LoVo (cell line): ENCODE measurements at regions not wholly inside any gene's neighbourhood (a gene's known extent, or its start where the extent isn't known, plus 50 kb on each side); places are given as distances from the start of the nearest gene placed in this dataset.

Experiments used
- DNase-seq: peaks from one replicate; pipeline ENCODE4 v3.0.0-alpha.2; 2016; ENCODE audit warnings: low spot score

DNA sequence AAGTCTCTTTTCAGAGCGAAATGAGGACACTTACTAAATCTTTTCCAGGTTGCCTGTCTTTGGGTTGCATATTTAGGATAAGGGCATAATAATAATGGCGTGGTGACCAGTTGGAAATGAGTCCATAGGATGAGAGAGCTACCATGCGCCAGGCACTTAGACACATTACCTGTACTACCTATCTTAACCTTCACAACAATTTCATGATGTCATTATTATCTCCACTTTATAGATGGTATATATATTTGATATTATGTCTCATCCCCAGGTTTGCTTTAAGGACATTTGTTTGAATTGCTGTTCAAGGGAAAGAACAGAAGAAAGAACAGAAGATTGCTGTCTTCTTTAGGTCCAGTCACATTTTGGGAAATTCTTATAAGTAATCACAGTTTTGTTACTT, 182.0 kb upstream of the STARD13 start:
- DNase-seq = no peak

- DNase-seq = no peak
These were observed 185.6 kb upstream of the STARD13 start for GRCh38 chr13:33471204-33471603.

GRCh38 chr13:33472446-33472845, 186.9 kb upstream of the STARD13 start:
- no peak for DNase-seq

GRCh38 chr13:33479105-33479504, 193.6 kb upstream of the STARD13 start:
- DNase-seq = no peak

GRCh38 chr13:33480561-33480960, 195.0 kb upstream of the STARD13 start:
- DNase-seq = no peak

- DNase-seq = no peak
These were observed 197.9 kb upstream of the STARD13 start for GRCh38 chr13:33483471-33483870.

DNA sequence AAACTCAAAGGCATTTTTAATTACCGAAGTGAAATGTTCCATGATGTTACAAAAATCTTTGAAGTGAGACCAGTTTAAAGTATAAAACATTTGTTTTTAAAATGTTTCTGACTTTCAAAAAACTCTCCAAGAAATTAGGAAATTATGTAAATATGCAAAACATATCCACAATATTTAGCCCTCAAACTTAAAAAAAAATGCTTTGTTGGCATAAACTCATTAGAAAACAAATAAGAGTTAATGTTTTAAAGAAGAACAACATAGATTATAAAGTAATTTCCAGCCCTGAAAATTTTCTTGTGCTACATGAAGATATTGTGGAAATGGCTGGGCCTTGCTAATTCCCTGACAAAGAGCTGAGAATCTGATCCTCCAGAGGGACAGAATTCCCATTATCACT, 199.7 kb upstream of the STARD13 start:
- no peak for DNase-seq

DNA sequence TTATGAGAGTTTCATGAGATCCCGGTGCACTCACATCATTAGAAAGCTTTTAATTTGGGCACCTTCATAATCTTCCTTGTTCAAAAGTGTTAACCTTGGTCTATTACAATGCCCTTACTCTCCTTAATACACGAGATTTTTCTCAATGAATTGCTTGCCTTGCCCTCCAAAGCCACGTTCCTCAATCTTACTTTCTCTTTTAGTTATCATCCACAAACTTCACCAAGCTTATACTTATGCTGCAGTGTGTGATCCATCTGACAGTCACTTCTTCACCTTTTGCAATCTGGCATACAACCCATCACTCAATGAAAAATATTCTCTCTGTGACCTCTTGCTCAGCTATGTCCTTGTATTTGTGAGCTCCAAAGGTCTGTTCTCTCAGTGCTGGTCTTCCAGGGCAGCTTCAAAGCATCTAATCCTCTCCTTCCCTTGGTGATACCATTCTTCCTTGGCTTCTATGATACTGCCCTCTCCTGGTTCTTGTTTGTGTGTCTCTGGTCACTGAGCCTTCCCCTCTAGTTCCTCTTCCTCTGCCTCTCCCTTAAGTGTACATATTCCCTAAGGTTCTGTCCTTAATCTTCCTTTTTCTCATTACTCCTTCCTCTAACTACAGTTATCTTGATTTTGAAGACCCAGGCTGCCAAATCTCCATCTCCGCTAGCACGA, 202.2 kb upstream of the STARD13 start:
- DNase-seq = peak; percentile 19

GRCh38 chr13:33489563-33489962, 204.0 kb upstream of the STARD13 start:
- DNase-seq = no peak

- no peak for DNase-seq
These were observed 205.1 kb upstream of the STARD13 start for GRCh38 chr13:33490461-33491327.

- peak; percentile 25 for DNase-seq
These were observed 208.3 kb upstream of the STARD13 start for GRCh38 chr13:33493672-33494365.

GRCh38 chr13:33494596-33495204, 209.1 kb upstream of the STARD13 start:
- DNase-seq = peak; percentile 55

GRCh38 chr13:33496336-33496735, 210.8 kb upstream of the STARD13 start:
- DNase-seq = no peak

DNA sequence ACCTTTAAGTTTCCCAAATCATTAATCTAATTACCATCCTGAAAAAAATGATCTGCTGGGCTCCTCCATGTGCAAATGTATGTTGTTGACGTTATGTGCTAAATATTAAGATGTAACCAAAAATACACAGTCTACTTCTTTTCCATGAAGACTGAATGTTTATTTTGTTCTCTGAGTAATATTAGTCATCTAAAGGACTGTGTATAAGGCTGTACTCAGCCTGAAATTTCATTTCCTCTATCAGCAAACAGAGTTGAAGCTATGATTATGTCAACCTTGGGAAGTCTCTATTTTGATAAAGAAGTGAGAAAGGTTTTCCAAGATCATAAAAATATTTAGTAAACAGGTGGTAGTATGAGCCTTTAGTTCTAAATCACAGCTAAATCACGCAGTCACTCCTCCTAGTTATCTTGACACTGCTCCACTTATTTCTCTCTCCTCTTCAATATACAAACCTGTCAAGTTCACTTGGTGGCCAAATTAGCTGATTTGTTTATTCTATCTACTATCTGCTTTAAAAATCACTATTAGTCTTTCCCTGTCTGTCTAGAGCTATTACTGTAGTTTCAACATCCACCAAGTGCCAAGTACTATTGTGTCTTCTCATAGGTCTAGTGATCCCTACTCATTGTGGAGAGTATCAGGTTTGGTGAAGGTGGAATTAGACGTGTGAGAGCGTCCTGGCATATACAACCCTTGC, 211.7 kb upstream of the STARD13 start:
- no peak for DNase-seq

DNA sequence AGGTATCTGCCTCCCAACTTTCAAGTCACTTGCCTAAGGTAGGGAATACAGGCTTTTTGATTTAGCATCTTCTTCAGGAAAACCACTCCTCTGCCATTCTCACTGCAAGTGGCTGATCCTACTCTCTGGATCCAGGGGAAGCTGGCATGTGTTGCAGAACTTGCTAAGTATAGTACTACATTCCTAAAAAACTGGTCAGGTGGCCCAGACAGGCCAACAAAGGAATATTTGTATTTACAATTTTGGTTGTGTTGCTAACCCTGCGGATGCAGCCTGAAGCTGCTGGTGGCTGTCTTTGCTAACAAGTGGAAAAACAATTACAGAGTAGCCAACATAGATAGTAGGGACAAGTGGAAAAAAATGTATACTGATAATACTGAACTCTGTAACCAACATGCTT, 222.5 kb upstream of the STARD13 start:
- DNase-seq = no peak

DNA sequence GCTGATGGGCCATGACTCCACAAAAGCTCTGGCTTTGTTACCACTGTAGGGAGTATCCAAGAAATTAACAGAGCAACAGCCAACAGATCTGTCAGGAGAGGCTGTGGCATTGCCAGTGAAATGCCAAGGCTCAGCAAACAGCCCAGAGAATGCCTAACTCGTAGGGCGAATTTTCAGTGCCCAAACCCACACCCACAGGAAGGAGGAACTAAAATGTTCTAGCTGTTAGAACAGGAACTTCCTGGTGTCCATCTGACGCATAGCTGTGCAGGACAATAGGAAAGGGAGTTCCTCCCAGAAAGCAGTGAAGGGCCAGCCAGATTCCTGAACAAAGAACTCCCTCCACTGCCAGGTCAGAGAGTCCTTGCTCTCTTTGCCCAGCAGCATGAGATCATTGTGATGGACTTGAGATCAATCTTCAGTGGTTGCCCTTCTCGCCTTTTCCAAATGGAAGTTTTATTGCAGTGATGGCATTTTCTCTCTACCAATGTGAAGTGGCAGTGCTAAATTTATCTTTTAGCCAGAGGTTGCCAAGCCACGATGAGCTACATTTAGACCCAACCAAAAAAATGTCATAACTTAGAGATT, 224.2 kb upstream of the STARD13 start:
- DNase-seq = no peak

- DNase-seq = no peak
These were observed 224.9 kb upstream of the STARD13 start for GRCh38 chr13:33510350-33510970.

- no peak for DNase-seq
These were observed 227.5 kb upstream of the STARD13 start for GRCh38 chr13:33512880-33513554.

DNA sequence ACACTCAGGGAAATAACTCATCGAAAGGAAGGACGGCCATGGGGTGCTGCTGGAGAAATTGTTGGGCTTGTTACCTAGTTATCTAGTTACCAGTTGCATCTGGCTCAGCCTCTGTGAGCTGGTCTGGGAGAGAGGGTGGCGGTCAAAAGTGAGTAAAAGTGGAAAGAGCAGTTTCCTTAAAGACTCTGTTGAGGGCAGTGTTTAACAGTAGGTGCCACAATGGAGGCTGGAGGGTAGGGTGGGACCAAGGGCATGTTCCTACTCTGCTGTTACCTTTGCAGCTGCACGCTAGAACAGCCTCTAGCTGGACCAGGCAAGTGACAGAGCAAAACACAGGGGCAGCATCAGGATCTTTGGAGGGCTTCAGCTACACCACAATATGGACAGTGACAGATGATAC, 228.8 kb upstream of the STARD13 start:
- DNase-seq = no peak

- no peak for DNase-seq
These were observed 229.6 kb upstream of the STARD13 start for GRCh38 chr13:33515146-33515545.
